HEK293T (cell line): ENCODE measurements at regions not wholly inside any gene's neighbourhood (a gene's known extent, or its start where the extent isn't known, plus 50 kb on each side); places are given as distances from the start of the nearest gene placed in this dataset.

Experiments
- BHLHE40 ChIP-seq: fragments of 450-650 bp; IDR thresholded peaks from 2 replicates; pipeline ENCODE4 v1.6.1; 2016; ENCODE audit warnings: mild to moderate bottlenecking, moderate library complexity, borderline replicate concordance
- ELF4 ChIP-seq: fragments of 450-650 bp; IDR thresholded peaks from 2 replicates; pipeline ENCODE4 v1.6.1; 2017; ENCODE audit warnings: antibody characterized with exemption

DNA sequence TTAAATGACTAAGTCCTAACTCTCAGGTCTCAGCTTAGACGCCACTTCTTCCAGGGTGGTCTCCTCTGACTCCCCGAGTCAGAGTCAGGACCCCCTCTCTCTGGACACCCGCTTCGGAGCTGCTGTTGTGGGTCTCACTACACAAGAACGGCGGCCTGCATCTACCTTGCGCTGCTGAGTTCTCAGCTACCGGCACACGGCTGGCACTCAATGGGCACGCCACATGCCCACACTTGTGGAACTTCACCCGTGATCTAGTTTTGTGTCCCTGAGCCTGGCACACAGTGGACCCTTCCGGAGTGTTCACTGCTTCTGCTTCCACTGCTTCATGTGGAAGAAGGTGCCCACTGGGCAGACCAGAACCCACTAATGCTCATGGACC is 58.3 kb upstream of the ID2 start:
- TF ChIP-seq ELF4, result no peak
- no peak for TF ChIP-seq BHLHE40
